GM18505 (cell line): ENCODE measurements at regions not wholly inside any gene's neighbourhood (a gene's known extent, or its start where the extent isn't known, plus 50 kb on each side); places are given as distances from the start of the nearest gene placed in this dataset.
"Not testable (repeated sequence)": the region's sequence is repeated elsewhere in the genome, so short reads cannot be mapped to it uniquely, and the experiment has no call there.

ENCODE experiments used
- ATAC-seq: cut with Tn5 transposase; IDR thresholded peaks from one replicate; pipeline ENCODE4 v1.9.1; 2021; ENCODE audit not compliant: unreplicated experiment
- POLR2A ChIP-seq: IDR thresholded peaks from 4 replicates; pipeline ENCODE4 v1.6.1; 2011; ENCODE audit warnings: borderline replicate concordance; ENCODE audit not compliant: insufficient read depth, insufficient read length; ENCODE audit errors: extremely low read depth

- ATAC-seq = no peak
- no peak for TF ChIP-seq POLR2A
Measured at GRCh38 chr3:69688400-69688799, 50.9 kb upstream of the MITF start.

GRCh38 chr3:69687641-69688040, 51.6 kb upstream of the MITF start:
- ATAC-seq = no peak
- TF ChIP-seq POLR2A = no peak

- no peak for ATAC-seq
- no peak for TF ChIP-seq POLR2A
Measured at GRCh38 chr3:69686056-69686455, 53.2 kb upstream of the MITF start.

GRCh38 chr3:69684309-69684961, 54.8 kb upstream of the MITF start:
- no peak for ATAC-seq
- TF ChIP-seq POLR2A = no peak

GRCh38 chr3:69683082-69683806, 56.0 kb upstream of the MITF start:
- no peak for ATAC-seq
- no peak for TF ChIP-seq POLR2A

- not testable (repeated sequence) for ATAC-seq
Measured at GRCh38 chr3:69677456-69677855, 61.8 kb upstream of the MITF start.

GRCh38 chr3:69675786-69676530, 63.3 kb upstream of the MITF start:
- no peak for ATAC-seq
- TF ChIP-seq POLR2A = no peak

GRCh38 chr3:69674752-69675151, 64.5 kb upstream of the MITF start:
- TF ChIP-seq POLR2A = no peak
- no peak for ATAC-seq

- TF ChIP-seq POLR2A = no peak
- no peak for ATAC-seq
Measured at GRCh38 chr3:69671082-69671952, 67.9 kb upstream of the MITF start.

GRCh38 chr3:69669070-69669469, 70.2 kb upstream of the MITF start:
- TF ChIP-seq POLR2A = no peak
- ATAC-seq = no peak

- TF ChIP-seq POLR2A = no peak
- ATAC-seq = no peak
Measured at GRCh38 chr3:69665026-69665737, 74.1 kb upstream of the MITF start.

GRCh38 chr3:69660631-69661030, 78.6 kb upstream of the MITF start:
- ATAC-seq = no peak
- no peak for TF ChIP-seq POLR2A
